Nephron (organoid): ENCODE measurements at regions not wholly inside any gene's neighbourhood (a gene's known extent, or its start where the extent isn't known, plus 50 kb on each side); places are given as distances from the start of the nearest gene placed in this dataset.
A peak's percentile ranks its signal among the peaks of the same experiment; 100 is the strongest.

Experiments
- H3K27ac Mint-ChIP-seq, 3 experiments: 2 replicates each; pipeline ENCODE4 v1.8.0; 2020; ENCODE audit warnings: mixed read lengths in 3 of 3, mild to moderate bottlenecking in 2 of 3, moderate library complexity in 1 of 3
- H3K27me3 Mint-ChIP-seq: 2 replicates; pipeline ENCODE4 v1.8.0; 2021; ENCODE audit warnings: low read depth, mild to moderate bottlenecking, moderate library complexity, mixed read lengths
- H3K36me3 Mint-ChIP-seq: 2 replicates; pipeline ENCODE4 v1.8.0; 2020; ENCODE audit warnings: low read depth, mixed read lengths
- H3K4me1 Mint-ChIP-seq: 2 replicates; pipeline ENCODE4 v1.8.0; 2020; ENCODE audit warnings: mixed read lengths
- H3K4me3 Mint-ChIP-seq, 3 experiments: 2 replicates each; pipeline ENCODE4 v1.8.0; 2020; ENCODE audit warnings: mild to moderate bottlenecking in 3 of 3, mixed read lengths in 3 of 3, moderate library complexity in 2 of 3
- H3K9me3 Mint-ChIP-seq: 2 replicates; pipeline ENCODE4 v1.8.0; 2020; ENCODE audit warnings: mixed read lengths
- TF ChIP-seq, protein P1 (sequence below), 3 experiments: fragments of 200-600 bp; sonication (generic); IDR thresholded peaks; one replicate each; pipeline ENCODE4 v1.5.0; 2021; ENCODE audit warnings: antibody characterized with exemption in 3 of 3; ENCODE audit not compliant: unreplicated experiment in 3 of 3

DNA sequence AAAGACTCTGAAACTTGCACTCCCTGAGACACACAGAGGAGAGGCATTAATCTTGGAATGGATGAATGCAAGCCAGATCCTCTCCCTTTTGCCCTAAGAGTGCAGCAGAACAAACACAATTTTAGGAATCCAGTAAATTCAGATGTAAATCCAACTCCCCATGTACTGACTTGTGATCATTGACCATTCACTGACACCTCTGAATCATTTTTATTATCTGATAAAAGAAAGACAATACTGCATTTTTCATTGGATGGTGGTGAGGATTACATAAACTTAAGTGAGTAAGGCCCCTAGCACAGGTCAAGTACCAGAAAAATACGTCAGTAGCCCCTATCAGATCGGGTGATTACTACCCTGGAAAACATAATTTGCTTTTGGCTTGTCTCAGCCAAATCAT, 782.9 kb upstream of the API5 start:
- H3K4me3 Mint-ChIP-seq: no peak overlapping the region
- TF ChIP-seq, protein P1, sequence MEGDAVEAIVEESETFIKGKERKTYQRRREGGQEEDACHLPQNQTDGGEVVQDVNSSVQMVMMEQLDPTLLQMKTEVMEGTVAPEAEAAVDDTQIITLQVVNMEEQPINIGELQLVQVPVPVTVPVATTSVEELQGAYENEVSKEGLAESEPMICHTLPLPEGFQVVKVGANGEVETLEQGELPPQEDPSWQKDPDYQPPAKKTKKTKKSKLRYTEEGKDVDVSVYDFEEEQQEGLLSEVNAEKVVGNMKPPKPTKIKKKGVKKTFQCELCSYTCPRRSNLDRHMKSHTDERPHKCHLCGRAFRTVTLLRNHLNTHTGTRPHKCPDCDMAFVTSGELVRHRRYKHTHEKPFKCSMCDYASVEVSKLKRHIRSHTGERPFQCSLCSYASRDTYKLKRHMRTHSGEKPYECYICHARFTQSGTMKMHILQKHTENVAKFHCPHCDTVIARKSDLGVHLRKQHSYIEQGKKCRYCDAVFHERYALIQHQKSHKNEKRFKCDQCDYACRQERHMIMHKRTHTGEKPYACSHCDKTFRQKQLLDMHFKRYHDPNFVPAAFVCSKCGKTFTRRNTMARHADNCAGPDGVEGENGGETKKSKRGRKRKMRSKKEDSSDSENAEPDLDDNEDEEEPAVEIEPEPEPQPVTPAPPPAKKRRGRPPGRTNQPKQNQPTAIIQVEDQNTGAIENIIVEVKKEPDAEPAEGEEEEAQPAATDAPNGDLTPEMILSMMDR (IDR thresholded peaks at IDR 0.05; ENCODE audit: unreplicated experiment in 3 of 3): no peak
- peaks cover 43% of the 10 kb centered on the region for H3K4me1 Mint-ChIP-seq
- H3K27me3 Mint-ChIP-seq: no peaks in the 10 kb centered on the region
- H3K36me3 Mint-ChIP-seq: no peaks in the 10 kb centered on the region
- H3K27ac Mint-ChIP-seq: peak overlapping the region; percentile 68 to 90 (median 84)
- H3K9me3 Mint-ChIP-seq: no peaks in the 10 kb centered on the region

DNA sequence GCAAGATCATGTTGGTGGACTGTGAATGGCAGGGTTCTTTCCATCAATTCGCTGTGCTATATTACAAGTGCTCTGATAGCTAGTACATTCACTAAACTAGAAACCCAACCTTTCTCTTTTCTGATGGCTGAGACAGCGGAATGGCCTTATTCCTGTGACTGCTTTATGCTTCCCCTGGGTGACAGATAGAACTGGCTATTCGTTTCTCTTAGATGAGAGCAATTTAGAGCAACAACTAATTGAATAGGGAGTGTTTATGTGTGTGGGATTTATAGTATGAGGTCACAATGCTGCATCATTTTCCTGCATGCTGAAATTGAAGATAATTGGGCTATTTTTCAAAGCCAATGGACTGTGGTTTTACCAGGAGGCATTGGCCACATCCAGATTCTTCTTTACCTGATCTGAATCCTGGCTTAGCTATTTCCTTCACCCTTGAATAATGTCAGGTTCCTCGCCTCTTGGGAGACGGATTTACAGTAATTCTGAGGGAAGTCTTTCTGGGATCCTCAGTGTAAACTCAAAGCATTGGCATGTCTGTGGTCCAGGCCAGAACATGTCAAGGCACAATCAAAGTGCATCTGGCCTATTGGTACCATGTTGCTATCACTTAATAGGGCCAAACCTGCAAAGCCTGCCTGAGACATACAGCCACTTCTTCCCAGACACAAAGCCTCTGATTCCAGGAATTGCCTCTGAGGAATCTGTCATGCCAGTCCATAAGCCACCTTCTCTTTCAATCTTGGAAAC, 775.0 kb upstream of the API5 start:
- Mint-ChIP-seq H3K4me1 (peaks cover 12% of the 10 kb centered on the region), H3K36me3 (no peaks in the 10 kb centered on the region), H3K27me3 (no peaks in the 10 kb centered on the region), H3K27ac (peak overlapping the region in 2 of 3 experiments; percentile 16 to 21), H3K4me3 (no peak overlapping the region), H3K9me3 (no peaks in the 10 kb centered on the region)
- TF ChIP-seq, protein P1 (IDR thresholded peaks at IDR 0.05; ENCODE audit: unreplicated experiment in 3 of 3): no peak

DNA sequence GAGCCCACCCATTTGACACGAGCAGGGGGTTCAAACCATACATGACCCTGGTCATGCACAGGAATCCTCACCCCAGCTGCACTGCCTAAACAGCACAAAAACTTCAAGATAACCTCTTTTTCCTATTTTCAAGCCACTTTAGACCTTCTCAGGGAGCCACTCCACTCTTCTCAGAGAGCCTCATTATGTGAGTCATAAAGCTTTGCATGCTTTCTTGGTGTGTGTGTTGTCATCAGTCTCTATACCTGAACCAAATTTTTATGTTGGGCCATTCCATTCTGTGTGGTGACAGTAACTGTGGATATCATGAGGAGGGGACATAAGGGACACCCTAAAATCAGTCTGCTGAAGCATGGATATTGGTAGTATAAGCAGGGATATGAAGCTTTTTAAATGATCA, 769.5 kb upstream of the API5 start:
- Mint-ChIP-seq H3K9me3 (no peaks in the 10 kb centered on the region), H3K27me3 (peaks cover 4% of the 10 kb centered on the region), H3K4me1 (peaks cover 17% of the 10 kb centered on the region), H3K36me3 (no peaks in the 10 kb centered on the region), H3K27ac (no peak overlapping the region), H3K4me3 (no peak overlapping the region)
- TF ChIP-seq, protein P1 (IDR thresholded peaks at IDR 0.05; ENCODE audit: unreplicated experiment in 3 of 3): no peak

DNA sequence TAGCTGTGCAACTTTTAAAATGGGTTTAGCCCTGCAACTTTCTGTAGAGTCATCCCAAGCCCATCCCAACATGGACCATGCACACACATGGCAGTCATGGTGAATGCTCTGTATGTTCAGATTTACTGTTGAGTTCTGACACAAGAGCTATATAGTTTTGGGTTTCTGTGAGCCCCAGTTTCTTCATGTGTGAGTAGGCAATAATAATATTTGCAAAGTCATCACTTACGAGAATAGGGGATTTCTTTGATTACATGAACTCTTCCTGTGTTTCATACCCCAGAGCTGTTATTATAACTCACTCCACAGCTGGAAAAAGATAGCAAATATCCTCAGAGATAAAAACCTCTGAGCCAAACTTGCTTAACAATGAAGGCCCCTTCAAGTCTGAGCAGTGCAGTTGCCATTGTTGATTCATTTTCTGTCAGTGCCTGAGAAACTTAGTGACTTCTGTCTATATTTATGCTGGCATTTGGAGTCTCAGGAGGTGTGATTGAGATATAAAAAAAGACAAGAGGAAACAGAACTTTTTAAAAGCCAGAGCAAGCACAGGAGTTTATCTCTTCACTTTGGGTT, 767.9 kb upstream of the API5 start:
- Mint-ChIP-seq H3K36me3 (no peaks in the 10 kb centered on the region), H3K9me3 (no peaks in the 10 kb centered on the region), H3K27ac (peak overlapping the region; percentile 34 to 85 (median 45)), H3K4me3 (no peak overlapping the region), H3K27me3 (peaks cover 4% of the 10 kb centered on the region), H3K4me1 (peaks cover 17% of the 10 kb centered on the region)
- TF ChIP-seq, protein P1 (IDR thresholded peaks at IDR 0.05; ENCODE audit: unreplicated experiment in 3 of 3): no peak

DNA sequence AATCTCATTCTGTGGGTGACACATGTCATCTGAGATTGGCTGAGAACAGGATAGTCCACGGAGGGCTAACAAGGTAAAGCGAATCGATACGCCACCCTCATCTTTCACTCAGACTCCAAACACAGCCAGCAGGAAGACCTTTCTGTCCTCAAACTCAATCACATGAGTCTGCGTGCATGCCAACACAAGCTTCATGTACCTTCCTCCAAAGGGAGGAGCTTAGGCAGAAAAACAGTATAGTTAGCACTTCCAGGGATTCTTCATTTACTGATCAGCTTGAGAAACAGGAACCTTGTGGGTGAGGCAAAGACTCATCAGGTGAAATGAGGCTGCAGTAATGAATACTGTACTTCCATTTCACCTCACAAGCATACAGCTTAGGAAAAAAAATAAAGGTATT, 767.1 kb upstream of the API5 start:
- no peaks in the 10 kb centered on the region for H3K36me3 Mint-ChIP-seq
- H3K4me3 Mint-ChIP-seq: no peak overlapping the region
- TF ChIP-seq, protein P1 (IDR thresholded peaks at IDR 0.05; ENCODE audit: unreplicated experiment in 3 of 3): no peak
- peaks cover 13% of the 10 kb centered on the region for H3K4me1 Mint-ChIP-seq
- H3K9me3 Mint-ChIP-seq: no peaks in the 10 kb centered on the region
- H3K27me3 Mint-ChIP-seq: peaks cover 4% of the 10 kb centered on the region
- H3K27ac Mint-ChIP-seq: peak overlapping the region in 1 of 3 experiments; percentile 45

DNA sequence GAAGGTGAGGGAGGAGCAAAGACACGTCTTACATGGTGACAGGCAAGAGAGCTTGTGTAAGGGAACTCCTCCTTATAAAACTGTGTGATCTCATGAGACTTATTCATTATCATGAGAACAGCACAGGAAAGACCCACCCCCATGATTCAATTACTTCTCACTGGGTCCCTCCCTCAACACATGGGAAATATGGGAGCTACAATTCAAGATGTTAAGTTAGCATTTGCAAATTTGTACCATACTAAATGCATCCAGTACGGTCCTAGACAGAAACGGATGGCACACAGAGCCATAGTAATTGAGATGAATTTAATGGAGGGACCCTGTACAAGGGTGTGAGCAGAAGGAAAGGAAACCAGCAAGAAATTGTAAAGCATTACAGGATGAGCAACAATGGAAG, 765.8 kb upstream of the API5 start:
- no peak overlapping the region for H3K4me3 Mint-ChIP-seq
- no peaks in the 10 kb centered on the region for H3K36me3 Mint-ChIP-seq
- TF ChIP-seq, protein P1 (IDR thresholded peaks at IDR 0.05; ENCODE audit: unreplicated experiment in 3 of 3): no peak
- H3K27me3 Mint-ChIP-seq: peaks cover 4% of the 10 kb centered on the region
- H3K9me3 Mint-ChIP-seq: no peaks in the 10 kb centered on the region
- peaks cover 5% of the 10 kb centered on the region for H3K4me1 Mint-ChIP-seq
- peak overlapping the region in 1 of 3 experiments; percentile 0 for H3K27ac Mint-ChIP-seq
